H1 (cell line): ENCODE measurements at regions not wholly inside any gene's neighbourhood (a gene's known extent, or its start where the extent isn't known, plus 50 kb on each side); places are given as distances from the start of the nearest gene placed in this dataset.

ENCODE experiments used
- CTCF ChIA-PET: fragments of 300-600 bp; sonication (Branson Sonifier 250); formaldehyde crosslinking; loops from one replicate; lab custom pipeline; 2021; ENCODE audit not compliant: partially characterized antibody; lab: Charles Lee
- POLR2A ChIA-PET: fragments of 300-600 bp; sonication (Branson Sonifier 250); formaldehyde crosslinking; loops from one replicate; lab custom pipeline; 2021; ENCODE audit warnings: inconsistent platforms; ENCODE audit not compliant: partially characterized antibody; lab: Charles Lee
- DNase-seq, 2 experiments: peaks; one replicate each; pipeline versions ENCODE4 v3.0.0 to v3.0.0-alpha.2; 2010 to 2022; ENCODE audit warnings: low spot score in 2 of 2, low read depth in 1 of 2, mixed read lengths in 1 of 2
- FAIRE-seq: peaks from 2 replicates; lab custom pipeline; 2011; peaks lifted over from hg19 to GRCh38; lab: Jason Lieb, UNC
- H2AFZ ChIP-seq: 2 replicates; pipeline ENCODE4 v1.8.1; 2012; ENCODE audit warnings: low read length, inconsistent platforms
- H2AK5ac ChIP-seq: 2 replicates; pipeline ENCODE4 v1.6.1; 2013; ENCODE audit warnings: low read depth, low read length
- H2BK120ac ChIP-seq: replicated peaks from 2 replicates; pipeline ENCODE3; 2013; ENCODE audit warnings: low read depth, low read length, inconsistent platforms
- H2BK12ac ChIP-seq: 2 replicates; pipeline ENCODE4 v1.6.1; 2013; ENCODE audit warnings: low read depth, low read length
- H2BK15ac ChIP-seq: 2 replicates; pipeline ENCODE4 v1.6.1; 2013; ENCODE audit warnings: low read length
- H2BK20ac ChIP-seq: 2 replicates; pipeline ENCODE4 v1.6.1; 2013; ENCODE audit warnings: low read length
- H2BK5ac ChIP-seq: 2 replicates; pipeline ENCODE4 v1.6.1; 2013; ENCODE audit warnings: low read depth, low read length
- H3K14ac ChIP-seq: 2 replicates; pipeline ENCODE4 v1.6.1; 2013; ENCODE audit warnings: inconsistent platforms; ENCODE audit not compliant: insufficient read length
- H3K18ac ChIP-seq: 2 replicates; pipeline ENCODE4 v1.6.1; 2013; ENCODE audit warnings: low read length; ENCODE audit errors: extremely low read depth
- H3K23ac ChIP-seq: 2 replicates; pipeline ENCODE4 v1.6.1; 2013; ENCODE audit warnings: inconsistent platforms; ENCODE audit not compliant: insufficient read length
- H3K23me2 ChIP-seq: 2 replicates; pipeline ENCODE4 v1.6.1; 2013; ENCODE audit warnings: low read depth, low read length
- H3K27ac ChIP-seq: 2 replicates; pipeline ENCODE4 v1.6.1; 2011; ENCODE audit warnings: low read depth, low read length, inconsistent platforms
- H3K27me3 ChIP-seq, 4 experiments: replicated peaks in 1 of 4; 1 replicate in 1 of 4; 2 replicates in 3 of 4; pipeline versions ENCODE4 v1.6.1 to v1.8.1; 2011 to 2013; ENCODE audit warnings: low read length in 3 of 4, mild to moderate bottlenecking in 3 of 4, inconsistent platforms in 2 of 4, mixed read lengths in 2 of 4, moderate library complexity in 1 of 4; ENCODE audit not compliant: control insufficient read depth in 3 of 4, insufficient read depth in 3 of 4; ENCODE audit errors: extremely low read depth in 1 of 4
- H3K36me3 ChIP-seq, 4 experiments: 2 replicates each; pipeline versions ENCODE4 v1.6.1 to v1.8.1; 2011 to 2013; ENCODE audit warnings: mild to moderate bottlenecking in 4 of 4, low read length in 3 of 4, moderate library complexity in 2 of 4, control low read depth in 1 of 4, inconsistent platforms in 1 of 4; ENCODE audit not compliant: insufficient read depth in 4 of 4, control insufficient read depth in 2 of 4
- H3K4ac ChIP-seq: replicated peaks from 2 replicates; pipeline ENCODE3; 2013; ENCODE audit warnings: low read length, low read depth, mixed read lengths, inconsistent platforms; ENCODE audit not compliant: insufficient read length
- H3K4me1 ChIP-seq, 4 experiments: replicated peaks in 1 of 4; 1 replicate in 1 of 4; 2 replicates in 3 of 4; pipeline versions ENCODE4 v1.6.1 to v1.8.1; 2011 to 2013; ENCODE audit warnings: low read length in 3 of 4, inconsistent platforms in 2 of 4, mixed read lengths in 1 of 4; ENCODE audit not compliant: insufficient read depth in 4 of 4, control insufficient read depth in 3 of 4
- H3K4me2 ChIP-seq, 2 experiments: 2 replicates each; pipeline versions ENCODE4 v1.6.1 to v1.8.1; 2011 to 2013; ENCODE audit warnings: low read depth in 2 of 2, low read length in 2 of 2, control low read depth in 1 of 2, inconsistent platforms in 1 of 2, mild to moderate bottlenecking in 1 of 2; ENCODE audit not compliant: insufficient read depth in 1 of 2
- H3K4me3 ChIP-seq, 4 experiments: fragments of 200-600, 300-600 bp in 1 of 4; sonication (generic), shearing (Covaris generic), sonication (Bioruptor Twin) in 1 of 4; 2 replicates each; pipeline versions ENCODE4 v1.5.1 to v1.8.1; 2011 to 2016; ENCODE audit warnings: low read length in 4 of 4, low read depth in 3 of 4, control low read depth in 2 of 4, inconsistent platforms in 2 of 4, mild to moderate bottlenecking in 2 of 4, mixed read lengths in 1 of 4, moderate library complexity in 1 of 4; ENCODE audit not compliant: insufficient read depth in 2 of 4; ENCODE audit errors: extremely low read depth in 1 of 4
- H3K56ac ChIP-seq: replicated peaks from 2 replicates; pipeline ENCODE3; 2013; ENCODE audit warnings: low read depth, mild to moderate bottlenecking, mixed read lengths, low read length, inconsistent platforms; ENCODE audit not compliant: insufficient read length
- H3K79me1 ChIP-seq: 2 replicates; pipeline ENCODE4 v1.6.1; 2013; ENCODE audit warnings: low read depth, low read length, control low read depth
- H3K79me2 ChIP-seq, 2 experiments: 2 replicates each; pipeline versions ENCODE4 v1.6.1 to v1.8.1; 2012 to 2013; ENCODE audit warnings: low read length in 2 of 2, mild to moderate bottlenecking in 2 of 2, inconsistent platforms in 1 of 2; ENCODE audit not compliant: insufficient read depth in 2 of 2, control insufficient read depth in 1 of 2
- H3K9ac ChIP-seq, 4 experiments: replicated peaks in 1 of 4; 1 replicate in 1 of 4; 2 replicates in 3 of 4; pipeline versions ENCODE4 v1.6.1 to v1.8.1; 2011 to 2013; ENCODE audit warnings: low read depth in 3 of 4, low read length in 3 of 4, control low read depth in 2 of 4, mild to moderate bottlenecking in 2 of 4, moderate library complexity in 2 of 4, inconsistent platforms in 1 of 4; ENCODE audit errors: extremely low read depth in 1 of 4
- H3K9me3 ChIP-seq, 2 experiments: 2 replicates each; pipeline versions ENCODE4 v1.6.1 to v1.8.1; 2012 to 2013; ENCODE audit warnings: mild to moderate bottlenecking in 2 of 2, moderate library complexity in 2 of 2, control low read depth in 1 of 2, inconsistent platforms in 1 of 2, low read depth in 1 of 2, low read length in 1 of 2, mixed read lengths in 1 of 2; ENCODE audit not compliant: insufficient read depth in 2 of 2
- H4K20me1 ChIP-seq, 2 experiments: replicated peaks in 1 of 2; 2 replicates each; pipeline versions ENCODE3 to v1.8.1; 2011 to 2013; ENCODE audit warnings: inconsistent platforms in 2 of 2, low read length in 2 of 2, mild to moderate bottlenecking in 1 of 2; ENCODE audit not compliant: insufficient read depth in 2 of 2, control insufficient read depth in 1 of 2
- H4K5ac ChIP-seq: 2 replicates; pipeline ENCODE4 v1.6.1; 2013; ENCODE audit warnings: low read length, low read depth, mixed read lengths, inconsistent platforms; ENCODE audit not compliant: insufficient read length
- H4K8ac ChIP-seq: 2 replicates; pipeline ENCODE4 v1.8.0; 2013; ENCODE audit warnings: mild to moderate bottlenecking, moderate library complexity, low read length, inconsistent platforms; ENCODE audit not compliant: insufficient read depth; ENCODE audit errors: extremely low read depth
- H4K91ac ChIP-seq: replicated peaks from 2 replicates; pipeline ENCODE3; 2013; ENCODE audit warnings: low read length, mixed read lengths, inconsistent platforms; ENCODE audit not compliant: insufficient read length
- ASH2L ChIP-seq: fragments of 200-600, 300-600 bp; sonication (generic); IDR thresholded peaks from one replicate; pipeline ENCODE4 v1.7.1; 2017; ENCODE audit warnings: low read length
- BACH1 ChIP-seq: IDR thresholded peaks from 2 replicates; pipeline ENCODE4 v1.6.1; 2012; ENCODE audit warnings: low read length, improper control_type of control experiment
- CHD2 ChIP-seq: IDR thresholded peaks from 2 replicates; pipeline ENCODE4 v1.6.1; 2012; ENCODE audit warnings: low read length, improper control_type of control experiment
- RFX5 ChIP-seq: IDR thresholded peaks from 2 replicates; pipeline ENCODE4 v1.6.1; 2011; ENCODE audit warnings: low read depth, low read length, improper control_type of control experiment, borderline replicate concordance
- TAF1 ChIP-seq: IDR thresholded peaks from 2 replicates; pipeline ENCODE4 v1.6.1; 2011; ENCODE audit warnings: mild to moderate bottlenecking, low read depth, low read length
- TAF7 ChIP-seq: optimal IDR thresholded peaks from 2 replicates; pipeline ENCODE3; 2011; ENCODE audit warnings: low read depth, mild to moderate bottlenecking, inconsistent platforms, low read length, moderate library complexity, borderline replicate concordance
- TEAD4 ChIP-seq: IDR thresholded peaks from 2 replicates; pipeline ENCODE4 v1.6.1; 2012; ENCODE audit warnings: low read depth, low read length, inconsistent platforms, mixed read lengths
- WGBS, 2 experiments: shearing (Covaris generic) in 1 of 2; methylation state at CpG; one replicate each; pipeline versions ENCODE4 v1.1.6 to v1.1.7; 2013 to 2015; ENCODE audit warnings: low lambda C conversion rate in 2 of 2, mixed read lengths in 2 of 2, inconsistent platforms in 1 of 2, low coverage in 1 of 2, missing lambda C conversion rate in 1 of 2; ENCODE audit not compliant: insufficient replicate concordance in 2 of 2, insufficient coverage in 1 of 2, insufficient read length in 1 of 2; ENCODE audit errors: extremely low coverage in 1 of 2, missing lambda C conversion rate in 1 of 2; 5-methylcytosine and 5-hydroxymethylcytosine counted together
- TF ChIP-seq, protein P1 (sequence below): IDR thresholded peaks from 2 replicates; pipeline ENCODE4 v1.6.1; 2012; ENCODE audit warnings: low read length, inconsistent platforms

DNA sequence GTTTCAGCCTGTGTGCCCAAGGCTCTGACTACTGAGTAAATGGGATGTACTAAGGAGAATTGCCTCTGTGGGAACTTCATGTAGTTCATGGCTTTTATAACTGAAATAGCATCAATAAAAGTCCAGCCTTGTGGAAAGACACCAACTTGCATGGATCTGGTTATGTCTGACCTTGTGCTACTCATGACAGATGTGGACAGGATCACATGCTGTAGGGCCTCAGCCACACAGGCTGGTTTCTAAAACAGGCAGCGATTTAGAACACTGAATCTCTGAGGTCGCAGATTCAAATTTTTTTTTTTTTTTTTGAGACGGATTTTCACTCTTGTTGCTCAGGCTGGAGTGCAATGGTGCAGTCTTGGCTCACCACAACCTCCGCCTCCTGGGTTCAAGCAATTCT is 66.5 kb upstream of the SPIN1 start:
- no peaks in the 10 kb centered on the region for H3K27me3 ChIP-seq
- H3K27ac ChIP-seq: no peak overlapping the region
- H3K4me2 ChIP-seq: no peak overlapping the region
- H2BK12ac ChIP-seq: no peak overlapping the region
- no peak overlapping the region for H3K4me3 ChIP-seq
- no peak overlapping the region for H2BK20ac ChIP-seq
- no peak overlapping the region for H2BK5ac ChIP-seq
- no peaks in the 10 kb centered on the region for H3K79me1 ChIP-seq
- no peak overlapping the region for H2AK5ac ChIP-seq
- DNase-seq (no peak), FAIRE-seq (no peak)
- no peaks in the 10 kb centered on the region for H3K9me3 ChIP-seq
- H3K23me2 ChIP-seq: no peaks in the 10 kb centered on the region
- no peak overlapping the region for H4K91ac ChIP-seq
- 91% methylated on average over 4 of the region's 4 CpGs; no CpG with 5 or more reads in 1 of the 2 experiments for WGBS, 2 experiments
- no peak overlapping the region for H2BK120ac ChIP-seq
- no peaks in the 10 kb centered on the region for H4K20me1 ChIP-seq
- no peak overlapping the region for H3K18ac ChIP-seq
- H4K5ac ChIP-seq: no peak overlapping the region
- H3K4me1 ChIP-seq: peaks cover 0 to 6% (median 0%) of the 10 kb centered on the region in 4 experiments; a peak in 1 of 7 replicates
- no peak overlapping the region for H3K56ac ChIP-seq
- no peak overlapping the region for H2AFZ ChIP-seq
- no peak overlapping the region for H3K14ac ChIP-seq
- H3K79me2 ChIP-seq: no peaks in the 10 kb centered on the region
- no peak overlapping the region for H3K23ac ChIP-seq
- ChIA-PET CTCF (interaction anchor here (0.6 kb wide), 2 partner anchors 9 to 18 kb away, joined by 3 read pairs; no protein-coding TSS in a partner anchor), POLR2A (no interaction called here)
- no peak overlapping the region for H2BK15ac ChIP-seq
- no peak overlapping the region for H4K8ac ChIP-seq
- H3K36me3 ChIP-seq: no peaks in the 10 kb centered on the region
- no peak overlapping the region for H3K4ac ChIP-seq
- no peak overlapping the region; a peak in 1 of 7 replicates for H3K9ac ChIP-seq
- TF ChIP-seq ASH2L: no peak
- TF ChIP-seq, protein P1, sequence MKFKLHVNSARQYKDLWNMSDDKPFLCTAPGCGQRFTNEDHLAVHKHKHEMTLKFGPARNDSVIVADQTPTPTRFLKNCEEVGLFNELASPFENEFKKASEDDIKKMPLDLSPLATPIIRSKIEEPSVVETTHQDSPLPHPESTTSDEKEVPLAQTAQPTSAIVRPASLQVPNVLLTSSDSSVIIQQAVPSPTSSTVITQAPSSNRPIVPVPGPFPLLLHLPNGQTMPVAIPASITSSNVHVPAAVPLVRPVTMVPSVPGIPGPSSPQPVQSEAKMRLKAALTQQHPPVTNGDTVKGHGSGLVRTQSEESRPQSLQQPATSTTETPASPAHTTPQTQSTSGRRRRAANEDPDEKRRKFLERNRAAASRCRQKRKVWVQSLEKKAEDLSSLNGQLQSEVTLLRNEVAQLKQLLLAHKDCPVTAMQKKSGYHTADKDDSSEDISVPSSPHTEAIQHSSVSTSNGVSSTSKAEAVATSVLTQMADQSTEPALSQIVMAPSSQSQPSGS: no peak
- no peak for TF ChIP-seq RFX5
- no peak for TF ChIP-seq TAF7
- TF ChIP-seq BACH1: no peak
- TF ChIP-seq CHD2: no peak
- TF ChIP-seq TEAD4: no peak
- no peak for TF ChIP-seq TAF1
